GM23338 (cell line): ENCODE measurements at regions not wholly inside any gene's neighbourhood (a gene's known extent, or its start where the extent isn't known, plus 50 kb on each side); places are given as distances from the start of the nearest gene placed in this dataset.

Source experiments
- EZH2 ChIP-seq: fragments of 200-600 bp; sonication (generic); IDR thresholded peaks from one replicate; pipeline ENCODE4 v1.8.0; 2017; ENCODE audit warnings: antibody characterized with exemption, mild to moderate bottlenecking, low read depth; ENCODE audit not compliant: unreplicated experiment
- EZH2phosphoT487 ChIP-seq: fragments of 200-600 bp; sonication (generic); IDR thresholded peaks from one replicate; pipeline ENCODE4 v1.8.1; 2018; ENCODE audit warnings: antibody characterized with exemption; ENCODE audit not compliant: unreplicated experiment
- JUNB ChIP-seq: IDR thresholded peaks from one replicate; pipeline ENCODE4 v1.6.1; 2016; ENCODE audit warnings: antibody characterized with exemption; ENCODE audit not compliant: unreplicated experiment
- NANOG ChIP-seq: IDR thresholded peaks from 2 replicates; pipeline ENCODE4 v1.6.1; 2016; ENCODE audit warnings: antibody characterized with exemption, borderline replicate concordance
- POLR2AphosphoS5 ChIP-seq: IDR thresholded peaks from 2 replicates; pipeline ENCODE4 v1.6.1; 2016; ENCODE audit warnings: antibody characterized with exemption, low read depth
- ZNF331 ChIP-seq: fragments of 250-450 bp; sonication (Bioruptor Pico); IDR thresholded peaks from 2 replicates; pipeline ENCODE4 v1.5.0; 2020; ENCODE audit warnings: low read depth, mild to moderate bottlenecking, moderate library complexity
- TF ChIP-seq, protein P1 (sequence below), 2 experiments: fragments of 200-600 bp in 1 of 2; sonication (generic) in 1 of 2; conservative IDR thresholded peaks; 2 replicates each; pipeline versions ENCODE4 v1.5.1 to v1.6.1; 2016 to 2017; ENCODE audit warnings: antibody characterized with exemption in 2 of 2, low read depth in 2 of 2, mild to moderate bottlenecking in 2 of 2, moderate library complexity in 1 of 2
- TF ChIP-seq, protein P2 (sequence below): IDR thresholded peaks from one replicate; pipeline ENCODE4 v1.6.1; 2018; ENCODE audit warnings: antibody characterized with exemption; ENCODE audit not compliant: unreplicated experiment
- TF ChIP-seq, protein P3 (sequence below): IDR thresholded peaks from 2 replicates; pipeline ENCODE4 v1.6.1; 2016; ENCODE audit warnings: antibody characterized with exemption
- TF ChIP-seq, protein P4 (sequence below): fragments of 250-450 bp; sonication (Bioruptor Pico); IDR thresholded peaks from 2 replicates; pipeline ENCODE4 v1.5.0; 2020; ENCODE audit warnings: mild to moderate bottlenecking, moderate library complexity

DNA sequence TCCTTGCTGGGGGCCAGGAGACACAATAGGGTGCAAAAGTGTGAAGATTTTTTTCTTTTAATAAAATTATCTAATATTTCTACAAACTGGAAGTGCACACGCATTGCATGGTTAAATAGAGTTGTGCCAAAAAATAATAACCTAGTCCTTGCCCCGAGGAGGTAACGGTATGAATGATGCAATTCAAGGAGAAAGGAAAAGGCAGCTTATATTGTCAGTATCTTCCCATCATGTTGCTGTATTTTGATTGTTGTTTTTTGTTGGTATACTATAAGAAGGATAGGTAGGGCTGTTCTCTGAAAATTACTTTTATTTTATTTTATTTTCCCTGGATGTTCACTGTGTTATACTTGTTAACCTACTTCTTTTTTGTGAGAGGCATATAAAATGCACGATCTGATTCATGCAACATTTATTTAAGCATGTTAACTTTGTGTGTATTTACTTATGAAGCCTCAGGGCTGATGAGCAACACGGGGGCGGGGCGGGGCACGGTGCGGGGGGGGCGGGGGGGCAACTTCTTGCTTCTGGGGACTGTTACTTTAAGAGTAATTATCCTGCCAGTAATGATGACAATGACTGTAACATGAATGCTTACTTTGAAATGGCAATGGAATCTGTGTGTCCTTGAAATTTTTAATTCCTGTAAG, 118.6 kb downstream of the AQP4 start:
- TF ChIP-seq, protein P1, sequence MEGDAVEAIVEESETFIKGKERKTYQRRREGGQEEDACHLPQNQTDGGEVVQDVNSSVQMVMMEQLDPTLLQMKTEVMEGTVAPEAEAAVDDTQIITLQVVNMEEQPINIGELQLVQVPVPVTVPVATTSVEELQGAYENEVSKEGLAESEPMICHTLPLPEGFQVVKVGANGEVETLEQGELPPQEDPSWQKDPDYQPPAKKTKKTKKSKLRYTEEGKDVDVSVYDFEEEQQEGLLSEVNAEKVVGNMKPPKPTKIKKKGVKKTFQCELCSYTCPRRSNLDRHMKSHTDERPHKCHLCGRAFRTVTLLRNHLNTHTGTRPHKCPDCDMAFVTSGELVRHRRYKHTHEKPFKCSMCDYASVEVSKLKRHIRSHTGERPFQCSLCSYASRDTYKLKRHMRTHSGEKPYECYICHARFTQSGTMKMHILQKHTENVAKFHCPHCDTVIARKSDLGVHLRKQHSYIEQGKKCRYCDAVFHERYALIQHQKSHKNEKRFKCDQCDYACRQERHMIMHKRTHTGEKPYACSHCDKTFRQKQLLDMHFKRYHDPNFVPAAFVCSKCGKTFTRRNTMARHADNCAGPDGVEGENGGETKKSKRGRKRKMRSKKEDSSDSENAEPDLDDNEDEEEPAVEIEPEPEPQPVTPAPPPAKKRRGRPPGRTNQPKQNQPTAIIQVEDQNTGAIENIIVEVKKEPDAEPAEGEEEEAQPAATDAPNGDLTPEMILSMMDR (conservative IDR thresholded peaks at IDR 0.05; ENCODE audit: low read depth in 2 of 2) = no peak
- TF ChIP-seq, protein P2, sequence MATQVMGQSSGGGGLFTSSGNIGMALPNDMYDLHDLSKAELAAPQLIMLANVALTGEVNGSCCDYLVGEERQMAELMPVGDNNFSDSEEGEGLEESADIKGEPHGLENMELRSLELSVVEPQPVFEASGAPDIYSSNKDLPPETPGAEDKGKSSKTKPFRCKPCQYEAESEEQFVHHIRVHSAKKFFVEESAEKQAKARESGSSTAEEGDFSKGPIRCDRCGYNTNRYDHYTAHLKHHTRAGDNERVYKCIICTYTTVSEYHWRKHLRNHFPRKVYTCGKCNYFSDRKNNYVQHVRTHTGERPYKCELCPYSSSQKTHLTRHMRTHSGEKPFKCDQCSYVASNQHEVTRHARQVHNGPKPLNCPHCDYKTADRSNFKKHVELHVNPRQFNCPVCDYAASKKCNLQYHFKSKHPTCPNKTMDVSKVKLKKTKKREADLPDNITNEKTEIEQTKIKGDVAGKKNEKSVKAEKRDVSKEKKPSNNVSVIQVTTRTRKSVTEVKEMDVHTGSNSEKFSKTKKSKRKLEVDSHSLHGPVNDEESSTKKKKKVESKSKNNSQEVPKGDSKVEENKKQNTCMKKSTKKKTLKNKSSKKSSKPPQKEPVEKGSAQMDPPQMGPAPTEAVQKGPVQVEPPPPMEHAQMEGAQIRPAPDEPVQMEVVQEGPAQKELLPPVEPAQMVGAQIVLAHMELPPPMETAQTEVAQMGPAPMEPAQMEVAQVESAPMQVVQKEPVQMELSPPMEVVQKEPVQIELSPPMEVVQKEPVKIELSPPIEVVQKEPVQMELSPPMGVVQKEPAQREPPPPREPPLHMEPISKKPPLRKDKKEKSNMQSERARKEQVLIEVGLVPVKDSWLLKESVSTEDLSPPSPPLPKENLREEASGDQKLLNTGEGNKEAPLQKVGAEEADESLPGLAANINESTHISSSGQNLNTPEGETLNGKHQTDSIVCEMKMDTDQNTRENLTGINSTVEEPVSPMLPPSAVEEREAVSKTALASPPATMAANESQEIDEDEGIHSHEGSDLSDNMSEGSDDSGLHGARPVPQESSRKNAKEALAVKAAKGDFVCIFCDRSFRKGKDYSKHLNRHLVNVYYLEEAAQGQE = no peak
- TF ChIP-seq ZNF331 (CRISPR knock-in tag) (no peak), POLR2AphosphoS5 (no peak), EZH2 (no peak), EZH2phosphoT487 (no peak), JUNB (no peak), NANOG (no peak)
- TF ChIP-seq, protein P3, sequence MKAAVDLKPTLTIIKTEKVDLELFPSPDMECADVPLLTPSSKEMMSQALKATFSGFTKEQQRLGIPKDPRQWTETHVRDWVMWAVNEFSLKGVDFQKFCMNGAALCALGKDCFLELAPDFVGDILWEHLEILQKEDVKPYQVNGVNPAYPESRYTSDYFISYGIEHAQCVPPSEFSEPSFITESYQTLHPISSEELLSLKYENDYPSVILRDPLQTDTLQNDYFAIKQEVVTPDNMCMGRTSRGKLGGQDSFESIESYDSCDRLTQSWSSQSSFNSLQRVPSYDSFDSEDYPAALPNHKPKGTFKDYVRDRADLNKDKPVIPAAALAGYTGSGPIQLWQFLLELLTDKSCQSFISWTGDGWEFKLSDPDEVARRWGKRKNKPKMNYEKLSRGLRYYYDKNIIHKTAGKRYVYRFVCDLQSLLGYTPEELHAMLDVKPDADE = no peak
- TF ChIP-seq, protein P4, sequence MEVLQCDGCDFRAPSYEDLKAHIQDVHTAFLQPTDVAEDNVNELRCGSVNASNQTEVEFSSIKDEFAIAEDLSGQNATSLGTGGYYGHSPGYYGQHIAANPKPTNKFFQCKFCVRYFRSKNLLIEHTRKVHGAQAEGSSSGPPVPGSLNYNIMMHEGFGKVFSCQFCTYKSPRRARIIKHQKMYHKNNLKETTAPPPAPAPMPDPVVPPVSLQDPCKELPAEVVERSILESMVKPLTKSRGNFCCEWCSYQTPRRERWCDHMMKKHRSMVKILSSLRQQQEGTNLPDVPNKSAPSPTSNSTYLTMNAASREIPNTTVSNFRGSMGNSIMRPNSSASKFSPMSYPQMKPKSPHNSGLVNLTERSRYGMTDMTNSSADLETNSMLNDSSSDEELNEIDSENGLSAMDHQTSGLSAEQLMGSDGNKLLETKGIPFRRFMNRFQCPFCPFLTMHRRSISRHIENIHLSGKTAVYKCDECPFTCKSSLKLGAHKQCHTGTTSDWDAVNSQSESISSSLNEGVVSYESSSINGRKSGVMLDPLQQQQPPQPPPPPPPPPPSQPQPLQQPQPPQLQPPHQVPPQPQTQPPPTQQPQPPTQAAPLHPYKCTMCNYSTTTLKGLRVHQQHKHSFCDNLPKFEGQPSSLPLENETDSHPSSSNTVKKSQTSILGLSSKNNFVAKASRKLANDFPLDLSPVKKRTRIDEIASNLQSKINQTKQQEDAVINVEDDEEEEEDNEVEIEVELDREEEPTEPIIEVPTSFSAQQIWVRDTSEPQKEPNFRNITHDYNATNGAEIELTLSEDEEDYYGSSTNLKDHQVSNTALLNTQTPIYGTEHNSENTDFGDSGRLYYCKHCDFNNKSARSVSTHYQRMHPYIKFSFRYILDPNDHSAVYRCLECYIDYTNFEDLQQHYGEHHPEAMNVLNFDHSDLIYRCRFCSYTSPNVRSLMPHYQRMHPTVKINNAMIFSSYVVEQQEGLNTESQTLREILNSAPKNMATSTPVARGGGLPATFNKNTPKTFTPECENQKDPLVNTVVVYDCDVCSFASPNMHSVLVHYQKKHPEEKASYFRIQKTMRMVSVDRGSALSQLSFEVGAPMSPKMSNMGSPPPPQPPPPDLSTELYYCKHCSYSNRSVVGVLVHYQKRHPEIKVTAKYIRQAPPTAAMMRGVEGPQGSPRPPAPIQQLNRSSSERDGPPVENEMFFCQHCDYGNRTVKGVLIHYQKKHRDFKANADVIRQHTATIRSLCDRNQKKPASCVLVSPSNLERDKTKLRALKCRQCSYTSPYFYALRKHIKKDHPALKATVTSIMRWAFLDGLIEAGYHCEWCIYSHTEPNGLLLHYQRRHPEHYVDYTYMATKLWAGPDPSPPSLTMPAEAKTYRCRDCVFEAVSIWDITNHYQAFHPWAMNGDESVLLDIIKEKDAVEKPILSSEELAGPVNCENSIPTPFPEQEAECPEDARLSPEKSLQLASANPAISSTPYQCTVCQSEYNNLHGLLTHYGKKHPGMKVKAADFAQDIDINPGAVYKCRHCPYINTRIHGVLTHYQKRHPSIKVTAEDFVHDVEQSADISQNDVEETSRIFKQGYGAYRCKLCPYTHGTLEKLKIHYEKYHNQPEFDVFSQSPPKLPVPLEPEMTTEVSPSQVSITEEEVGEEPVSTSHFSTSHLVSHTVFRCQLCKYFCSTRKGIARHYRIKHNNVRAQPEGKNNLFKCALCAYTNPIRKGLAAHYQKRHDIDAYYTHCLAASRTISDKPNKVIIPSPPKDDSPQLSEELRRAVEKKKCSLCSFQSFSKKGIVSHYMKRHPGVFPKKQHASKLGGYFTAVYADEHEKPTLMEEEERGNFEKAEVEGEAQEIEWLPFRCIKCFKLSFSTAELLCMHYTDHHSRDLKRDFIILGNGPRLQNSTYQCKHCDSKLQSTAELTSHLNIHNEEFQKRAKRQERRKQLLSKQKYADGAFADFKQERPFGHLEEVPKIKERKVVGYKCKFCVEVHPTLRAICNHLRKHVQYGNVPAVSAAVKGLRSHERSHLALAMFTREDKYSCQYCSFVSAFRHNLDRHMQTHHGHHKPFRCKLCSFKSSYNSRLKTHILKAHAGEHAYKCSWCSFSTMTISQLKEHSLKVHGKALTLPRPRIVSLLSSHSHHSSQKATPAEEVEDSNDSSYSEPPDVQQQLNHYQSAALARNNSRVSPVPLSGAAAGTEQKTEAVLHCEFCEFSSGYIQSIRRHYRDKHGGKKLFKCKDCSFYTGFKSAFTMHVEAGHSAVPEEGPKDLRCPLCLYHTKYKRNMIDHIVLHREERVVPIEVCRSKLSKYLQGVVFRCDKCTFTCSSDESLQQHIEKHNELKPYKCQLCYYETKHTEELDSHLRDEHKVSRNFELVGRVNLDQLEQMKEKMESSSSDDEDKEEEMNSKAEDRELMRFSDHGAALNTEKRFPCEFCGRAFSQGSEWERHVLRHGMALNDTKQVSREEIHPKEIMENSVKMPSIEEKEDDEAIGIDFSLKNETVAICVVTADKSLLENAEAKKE = no peak
